ENCODE measurements at regions not wholly inside any gene's neighbourhood (a gene's known extent, or its start where the extent isn't known, plus 50 kb on each side); places are given as distances from the start of the nearest gene placed in this dataset.

DNA sequence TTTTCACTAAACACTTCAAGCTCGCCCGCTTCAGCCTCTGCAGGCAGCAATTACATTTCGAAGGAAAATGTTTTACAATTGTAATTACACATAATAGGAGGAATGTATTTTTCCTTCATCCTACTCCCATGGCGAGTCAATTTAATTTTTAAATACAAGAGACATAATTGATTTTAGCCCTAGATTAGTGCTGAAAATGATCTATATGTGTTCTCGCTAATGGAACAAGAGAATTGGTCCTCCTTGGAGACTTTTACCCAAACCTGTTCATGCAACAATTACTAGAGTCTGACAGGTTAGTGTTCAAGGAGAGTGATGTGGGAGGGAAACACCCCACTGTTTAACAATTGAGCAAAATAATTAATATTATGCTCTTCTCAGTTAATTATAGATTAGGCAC is 509.4 kb upstream of the SETBP1 start:
- no peak for DNase-seq

DNA sequence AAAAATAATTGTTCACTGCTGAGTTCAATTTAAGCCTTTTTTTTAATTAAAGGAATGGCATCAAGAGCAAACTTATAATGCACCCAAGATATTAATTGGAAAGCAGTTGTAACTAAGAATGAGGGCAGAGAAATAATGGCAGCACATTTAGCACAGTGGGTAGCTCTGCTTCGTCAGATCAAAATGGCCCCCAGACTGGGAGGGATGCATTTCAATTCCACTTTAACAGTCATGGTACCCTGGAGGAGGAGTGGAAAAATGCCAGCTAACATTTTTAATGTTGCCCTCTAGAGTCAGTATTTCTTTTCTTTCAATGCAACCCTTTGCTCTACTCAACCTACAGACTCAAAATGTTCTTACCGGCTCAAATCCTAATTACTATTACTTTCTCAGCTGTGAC is 504.8 kb upstream of the SETBP1 start:
- DNase-seq: no peak

DNA sequence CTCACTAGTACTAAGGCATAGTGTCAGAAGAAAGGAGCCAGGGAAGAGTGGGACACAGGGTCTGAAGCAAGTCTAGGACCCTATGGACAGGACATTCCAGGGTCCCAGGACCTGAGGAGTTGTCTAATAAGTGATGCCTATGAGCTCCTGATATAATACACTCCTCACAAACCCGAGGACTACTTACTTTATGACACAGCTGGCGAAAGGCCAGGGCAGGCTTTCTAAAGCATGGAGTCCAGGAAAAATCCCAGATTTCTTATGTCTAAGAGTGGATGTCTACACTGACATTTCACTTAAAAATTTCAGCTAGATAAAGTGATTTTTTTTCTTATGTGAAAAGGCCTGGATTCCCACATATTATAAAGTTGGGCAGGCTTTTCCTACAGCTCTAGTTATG is 502.2 kb upstream of the SETBP1 start:
- DNase-seq: no peak

DNA sequence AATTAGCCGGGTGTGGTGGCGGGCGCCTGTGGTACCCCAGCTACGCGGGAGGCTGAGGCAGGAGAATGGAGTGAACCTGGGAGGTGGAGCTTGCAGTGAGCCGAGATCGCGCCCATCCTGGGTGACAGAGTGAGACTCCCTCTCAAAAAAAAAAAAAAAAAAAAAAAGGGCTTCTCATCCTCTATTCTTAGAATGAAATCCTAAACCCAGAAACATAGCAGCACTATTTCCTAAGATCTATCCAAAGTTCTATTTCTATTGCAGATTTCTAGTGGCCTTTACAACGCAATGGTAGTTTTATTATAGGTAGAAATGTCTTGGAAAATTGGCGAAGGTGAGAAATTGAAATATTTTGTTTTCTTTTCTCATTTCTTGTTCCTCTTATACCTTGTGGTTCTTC is 501.0 kb upstream of the SETBP1 start:
- DNase-seq: no peak

DNA sequence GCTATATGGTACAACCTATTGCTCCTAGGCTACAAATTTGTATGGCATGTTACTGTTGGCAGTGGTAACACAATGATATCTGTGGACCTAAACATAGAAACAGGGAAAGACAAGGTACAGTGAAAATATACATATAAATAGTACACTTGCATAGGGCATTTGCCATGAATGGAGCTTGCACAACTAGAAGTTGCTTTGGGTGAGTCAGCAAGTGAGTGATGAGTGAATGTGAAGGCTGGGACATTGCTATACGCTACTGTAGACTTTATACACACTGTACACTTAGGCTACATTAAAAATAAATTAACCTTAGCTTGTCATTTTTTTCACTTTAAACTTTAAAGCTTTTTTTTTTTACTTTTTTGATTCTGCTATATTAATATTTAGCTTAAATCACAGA is 500.0 kb upstream of the SETBP1 start:
- DNase-seq: no peak

DNA sequence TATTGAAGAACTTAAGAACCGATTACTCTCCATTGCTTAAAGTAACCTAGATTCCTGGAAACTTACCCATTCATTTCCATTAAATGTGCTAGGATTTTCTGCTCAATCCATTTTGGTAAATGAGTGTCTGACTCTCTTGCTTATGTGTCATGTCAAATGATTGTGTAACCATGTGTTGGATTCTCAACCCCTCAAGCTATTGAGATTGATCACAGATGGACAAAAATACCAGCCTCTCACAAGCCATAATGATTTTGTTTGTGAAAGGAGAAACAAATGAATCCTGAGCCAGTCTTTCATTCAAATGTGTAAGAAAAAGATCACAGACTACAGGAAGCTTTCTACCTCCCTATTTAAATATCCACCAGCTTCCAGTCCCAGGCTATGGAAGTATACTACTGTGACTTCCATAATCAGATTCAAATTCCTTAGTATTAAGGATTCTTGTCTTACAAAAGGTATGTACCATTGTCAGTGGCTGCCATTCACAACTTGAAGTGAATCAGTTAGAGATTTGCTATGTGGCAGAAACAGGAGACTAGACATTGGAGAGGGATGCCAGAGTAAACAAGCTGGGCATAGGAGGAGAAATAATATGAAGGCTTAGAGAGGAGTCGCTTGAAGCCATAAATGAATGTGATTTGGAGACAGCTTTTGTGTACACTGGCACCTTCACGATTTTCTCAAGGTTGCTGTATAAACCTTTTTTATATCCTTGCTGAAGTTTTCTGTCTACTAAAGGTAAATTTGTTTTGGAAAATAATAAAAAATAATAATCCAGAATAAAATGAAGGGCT is 498.5 kb upstream of the SETBP1 start:
- DNase-seq: no peak

DNA sequence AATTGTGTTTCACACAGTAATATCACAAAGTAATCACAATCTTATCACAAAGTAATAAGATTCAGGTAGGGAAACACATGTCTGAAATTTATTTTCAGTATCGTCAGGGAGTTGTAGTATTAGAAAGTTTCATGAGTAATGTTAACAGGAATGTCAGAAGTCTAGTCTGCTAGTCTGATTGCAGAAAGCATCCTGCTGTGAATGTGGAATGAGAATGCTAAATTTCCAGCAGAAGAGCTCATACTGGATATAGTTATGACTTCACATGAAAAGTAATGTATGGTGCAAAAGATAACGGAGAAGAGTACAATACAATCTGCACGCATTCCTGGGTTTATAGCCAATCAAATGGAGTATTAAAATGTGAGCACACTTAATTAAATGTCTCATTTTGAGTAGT is 494.7 kb upstream of the SETBP1 start:
- no peak for DNase-seq

DNA sequence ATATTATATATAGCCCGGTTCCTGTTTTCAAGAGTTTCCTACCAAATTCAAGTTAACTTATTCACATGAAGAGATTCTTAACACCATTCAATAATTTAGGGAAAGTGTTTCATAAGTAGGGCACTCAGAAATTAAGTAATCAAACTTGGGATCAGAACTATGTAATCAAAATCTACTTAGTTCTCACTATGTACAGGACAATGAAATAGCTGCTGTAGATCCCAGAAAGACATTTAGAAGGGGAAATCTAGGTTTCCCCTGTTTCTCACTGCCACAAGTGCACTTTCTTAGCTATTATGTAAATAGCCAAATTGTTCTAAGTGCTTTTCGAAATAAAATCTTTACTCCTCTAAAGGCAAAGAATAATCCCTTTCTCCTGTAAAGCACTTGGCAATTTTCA is 493.6 kb upstream of the SETBP1 start:
- DNase-seq: no peak

DNA sequence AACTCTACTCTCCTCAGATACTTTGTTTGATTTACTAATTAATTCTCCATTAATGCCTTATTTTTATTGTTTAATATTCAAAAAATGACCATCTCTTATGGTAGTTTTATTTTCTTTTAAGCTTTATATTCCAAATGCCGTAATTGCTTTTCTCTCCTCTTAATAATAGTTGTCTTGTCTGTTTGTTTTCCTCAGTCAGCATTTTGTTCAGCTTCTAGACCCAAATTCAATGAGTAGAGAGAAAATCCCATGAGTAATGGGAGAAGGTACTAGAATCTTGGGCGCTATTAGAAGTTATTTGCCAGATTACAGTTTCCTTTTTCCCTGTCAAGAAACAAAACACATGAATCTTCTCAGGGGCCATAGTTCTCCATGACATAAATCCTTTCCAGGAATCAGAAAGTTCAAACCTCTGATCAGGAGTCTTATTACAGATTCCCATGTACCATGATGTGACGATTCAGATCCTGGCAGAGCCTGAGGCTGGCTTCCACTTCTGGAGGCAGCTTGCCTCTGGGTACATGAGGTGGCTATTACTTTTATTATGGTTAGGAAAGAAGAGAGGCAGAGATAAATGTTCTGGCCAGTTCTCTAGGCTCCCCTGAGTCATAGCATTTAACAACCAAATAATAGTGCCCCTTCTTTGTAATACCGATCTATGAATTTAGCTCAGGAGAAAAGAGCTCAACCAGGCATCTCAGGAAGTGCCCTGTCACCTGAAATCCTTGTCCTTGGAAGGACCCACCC is 485.1 kb upstream of the SETBP1 start:
- DNase-seq: no peak

DNA sequence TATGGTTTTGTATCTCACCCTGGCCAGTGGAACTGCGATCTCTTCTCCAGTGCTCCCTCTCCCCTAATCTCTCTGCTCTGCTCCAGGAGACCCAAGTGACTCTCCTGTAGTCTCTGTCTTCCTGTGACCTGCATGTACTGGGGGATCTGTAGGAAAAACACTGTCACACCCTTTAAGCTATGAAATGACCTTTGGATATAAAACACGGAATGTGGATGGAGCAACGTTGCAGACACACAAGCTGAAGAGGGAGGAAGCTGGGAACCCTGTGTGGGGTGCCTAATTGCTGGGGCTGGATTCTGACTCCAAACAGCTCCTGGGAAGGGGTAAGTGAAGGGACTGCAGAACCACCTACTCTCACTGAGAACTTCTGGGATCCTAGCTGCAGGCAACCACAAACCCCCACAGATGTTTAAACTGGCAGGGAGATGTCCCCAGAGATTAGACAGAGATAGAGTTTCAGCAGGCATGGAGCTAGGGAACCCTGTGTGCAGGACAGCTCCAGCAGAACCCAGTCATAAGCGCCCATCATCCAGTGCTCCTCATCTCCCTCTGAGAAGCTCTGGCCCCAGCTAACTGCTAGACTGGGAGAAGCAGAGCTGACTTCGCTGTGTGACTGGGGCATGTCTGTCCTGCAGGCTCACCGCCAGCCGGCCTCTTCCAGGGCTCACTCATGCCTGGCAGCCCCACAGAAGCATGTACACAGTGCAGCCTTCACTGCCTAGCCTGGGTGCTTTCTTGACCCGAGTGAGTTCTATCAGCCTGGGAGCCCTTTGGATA is 482.7 kb upstream of the SETBP1 start:
- DNase-seq: no peak

DNA sequence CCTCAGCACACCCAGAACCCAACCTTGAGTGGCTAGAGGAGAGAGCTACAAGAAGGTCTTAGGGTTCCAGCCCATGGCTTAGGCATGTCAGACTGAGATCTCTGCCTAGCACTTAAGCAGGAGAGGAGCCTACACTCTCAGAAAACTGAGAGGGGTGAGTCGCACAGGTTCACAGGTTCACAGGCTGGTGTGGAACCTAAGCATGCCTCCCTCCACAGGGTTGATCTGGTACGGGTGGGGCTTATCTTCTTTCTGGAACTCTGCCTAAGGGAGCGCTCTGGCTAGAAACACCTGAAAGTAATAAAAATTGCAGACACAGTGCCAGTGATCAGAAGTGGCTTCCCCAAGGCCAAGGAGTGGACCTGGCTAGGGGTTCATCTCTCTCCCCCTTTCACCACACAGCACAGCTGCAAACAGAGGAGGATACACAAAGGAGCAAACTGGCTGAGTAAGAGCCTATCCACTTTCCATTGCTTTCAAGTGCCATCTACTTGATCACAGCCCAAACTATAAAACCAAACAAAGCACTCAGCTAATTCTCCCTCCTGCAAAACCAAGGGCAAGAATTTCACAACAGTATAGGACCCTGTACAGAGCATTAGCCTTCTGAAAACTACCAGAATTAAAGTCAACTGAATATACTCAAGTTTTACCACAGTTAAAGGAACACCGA is 481.9 kb upstream of the SETBP1 start:
- no peak for DNase-seq

DNA sequence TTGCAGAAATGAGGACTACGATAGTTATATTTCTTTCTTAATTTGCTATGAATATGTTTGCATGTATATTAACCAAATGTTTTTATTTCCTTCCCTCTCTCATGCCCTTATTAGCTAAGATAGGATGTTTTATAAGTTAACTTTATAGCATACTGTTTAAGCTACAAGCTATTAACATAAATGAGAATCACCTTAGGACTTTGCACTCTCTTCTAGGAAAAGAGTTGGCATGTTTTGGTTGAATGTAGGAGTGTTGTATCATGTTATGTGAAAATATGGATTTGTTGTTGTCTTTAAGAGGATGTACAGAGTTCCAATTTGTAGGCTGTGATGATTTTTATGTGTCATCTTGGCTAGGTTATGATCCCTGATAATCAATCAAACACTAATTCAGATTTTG is 467.4 kb upstream of the SETBP1 start:
- no peak for DNase-seq

DNA sequence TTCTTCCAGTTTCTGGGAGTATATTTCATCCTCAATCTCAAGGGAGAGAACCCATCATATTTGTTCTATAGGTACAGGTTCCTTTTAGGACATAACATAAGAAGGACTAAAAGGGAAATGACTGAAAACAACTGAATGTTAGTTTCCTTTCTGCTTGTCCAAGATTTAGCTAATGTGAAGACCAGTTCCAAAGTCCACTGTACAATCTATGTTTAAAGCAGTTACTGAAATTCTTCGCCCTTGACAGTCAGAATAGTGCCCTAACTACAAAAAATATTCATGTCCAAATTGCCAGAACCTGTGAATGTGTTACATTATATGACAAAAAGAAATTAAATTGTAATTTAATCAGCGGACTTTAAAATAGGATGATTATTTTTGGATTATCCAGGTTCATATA is 466.3 kb upstream of the SETBP1 start:
- no peak for DNase-seq

DNA sequence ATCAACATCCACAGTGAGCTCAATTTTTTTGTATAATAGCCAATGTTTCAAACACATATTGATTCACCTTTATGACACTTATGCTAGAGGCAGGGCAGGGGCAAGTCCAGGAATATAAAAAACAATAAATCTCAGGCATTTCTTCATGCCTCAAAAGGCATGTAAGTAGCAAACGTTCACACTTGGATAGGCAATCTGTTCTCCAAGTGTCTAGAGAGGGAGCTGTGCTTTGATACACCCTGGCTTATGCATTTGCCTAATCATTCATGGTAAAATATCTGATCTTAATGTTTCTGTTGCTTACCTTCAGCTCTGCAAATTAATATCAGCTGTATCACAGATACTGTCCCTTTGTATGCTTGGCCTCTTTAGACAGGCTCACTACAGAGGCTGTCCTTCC is 464.5 kb upstream of the SETBP1 start:
- no peak for DNase-seq

DNA sequence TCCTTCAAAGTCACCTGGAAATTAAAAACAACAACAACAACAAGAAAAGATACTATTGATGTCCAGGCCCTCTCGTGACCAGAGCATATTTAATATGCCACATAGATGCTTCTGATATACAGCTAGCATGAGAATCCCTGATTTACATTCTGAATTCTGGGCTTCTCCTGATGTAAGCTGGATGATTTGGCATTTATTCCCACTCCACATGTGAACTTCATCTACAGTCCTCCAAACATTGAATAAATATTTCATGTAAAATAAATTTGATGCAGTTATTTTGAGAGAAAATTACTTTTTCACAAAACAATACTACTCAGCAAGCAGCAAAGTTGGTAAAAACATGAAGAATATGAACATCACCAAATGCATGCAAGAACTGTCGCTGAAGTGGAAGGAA is 453.2 kb upstream of the SETBP1 start:
- no peak for DNase-seq

DNA sequence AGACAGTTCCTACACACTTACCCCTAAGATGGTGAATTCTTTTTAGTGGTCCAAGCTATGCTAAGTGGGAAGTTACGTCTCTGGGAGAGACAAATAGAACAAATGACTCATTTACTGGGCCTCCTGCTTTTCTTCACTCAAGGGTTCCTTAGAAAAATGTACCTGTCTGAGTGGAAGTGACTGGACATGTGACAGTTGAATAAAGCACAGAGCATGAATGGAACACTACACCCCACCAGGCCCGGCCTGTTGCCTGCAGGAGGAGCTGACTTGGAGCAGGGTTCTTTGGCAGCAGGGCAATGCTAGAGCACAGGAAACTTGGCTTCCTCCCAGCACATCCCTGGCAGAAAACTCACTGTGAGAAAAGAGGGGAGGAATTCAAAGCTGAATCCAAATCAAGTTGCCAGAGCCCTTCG is 451.0 kb upstream of the SETBP1 start:
- DNase-seq: no peak

DNA sequence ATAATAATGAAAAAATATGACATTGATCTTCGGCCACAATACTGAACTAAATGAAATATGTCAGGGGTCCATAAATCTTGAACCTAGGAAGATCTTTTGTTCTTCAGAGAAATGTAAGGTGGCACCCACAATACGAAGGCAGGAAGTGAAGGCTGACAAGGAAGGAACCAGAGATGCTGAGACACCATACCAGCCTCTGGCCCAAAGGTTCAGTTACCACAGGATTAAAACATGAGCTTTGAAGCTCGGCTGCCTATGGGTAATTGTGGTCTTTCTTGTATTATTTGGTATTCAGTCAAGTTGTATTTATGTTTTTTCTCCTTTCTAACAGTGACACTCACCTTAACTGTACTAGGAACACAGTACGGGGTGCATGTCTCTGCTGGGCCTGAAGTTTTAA is 448.8 kb upstream of the SETBP1 start:
- DNase-seq: no peak

DNA sequence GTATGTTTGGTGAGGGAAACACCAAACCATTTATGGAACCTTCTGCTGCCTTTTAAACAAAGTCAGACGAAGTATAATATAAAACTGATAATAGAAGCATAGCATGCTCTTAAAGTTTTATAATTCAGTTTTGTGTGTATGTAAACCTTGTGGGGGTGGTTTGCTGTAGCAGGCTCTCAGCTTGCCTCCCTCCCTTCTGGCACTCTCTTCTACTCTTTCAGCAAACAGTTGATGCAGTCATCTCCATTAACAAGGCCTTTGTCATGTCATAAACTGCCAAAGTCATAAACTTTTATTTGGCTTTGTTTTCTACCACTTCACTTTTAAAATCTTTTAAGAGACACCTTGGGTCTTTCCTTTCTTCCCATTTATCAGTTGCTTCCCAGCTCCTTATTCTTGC is 448.2 kb upstream of the SETBP1 start:
- DNase-seq: no peak

DNA sequence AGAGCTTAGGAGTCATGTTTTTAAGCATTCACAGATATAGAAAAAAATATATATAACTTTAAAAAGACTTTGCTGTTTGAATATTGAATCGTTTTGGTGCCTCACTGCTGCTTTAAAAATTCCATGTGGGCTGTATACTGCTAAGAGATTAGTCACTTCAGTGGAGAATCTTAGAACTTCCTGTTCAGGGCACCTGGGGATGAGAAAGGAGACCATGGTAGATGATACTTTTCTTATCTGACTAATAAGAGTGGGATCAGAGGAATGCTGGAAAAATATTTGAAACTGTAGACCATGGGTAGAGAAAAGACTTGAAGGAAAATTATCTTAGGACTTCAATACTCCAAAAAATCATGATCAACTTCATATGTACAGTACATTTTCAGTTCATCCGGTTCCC is 442.2 kb upstream of the SETBP1 start:
- DNase-seq: no peak

DNA sequence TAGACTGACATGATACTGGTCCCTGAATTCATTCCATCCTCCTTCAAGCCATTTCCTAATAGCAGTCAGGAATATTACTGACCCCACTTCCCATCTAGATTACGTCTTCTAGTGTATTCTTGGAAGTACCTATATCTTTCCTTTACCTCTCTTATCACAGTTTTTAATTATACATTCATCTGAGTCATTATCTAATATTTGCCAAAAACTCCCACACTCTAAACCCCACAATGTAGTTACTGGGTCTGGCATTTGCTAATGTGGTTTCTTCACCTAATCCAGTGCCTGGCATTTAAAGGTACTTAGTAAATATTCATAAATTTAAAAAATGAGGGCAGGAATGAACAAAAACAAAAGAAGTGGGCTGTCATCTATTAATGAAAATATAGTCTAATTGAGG is 441.8 kb upstream of the SETBP1 start:
- DNase-seq: no peak

DNA sequence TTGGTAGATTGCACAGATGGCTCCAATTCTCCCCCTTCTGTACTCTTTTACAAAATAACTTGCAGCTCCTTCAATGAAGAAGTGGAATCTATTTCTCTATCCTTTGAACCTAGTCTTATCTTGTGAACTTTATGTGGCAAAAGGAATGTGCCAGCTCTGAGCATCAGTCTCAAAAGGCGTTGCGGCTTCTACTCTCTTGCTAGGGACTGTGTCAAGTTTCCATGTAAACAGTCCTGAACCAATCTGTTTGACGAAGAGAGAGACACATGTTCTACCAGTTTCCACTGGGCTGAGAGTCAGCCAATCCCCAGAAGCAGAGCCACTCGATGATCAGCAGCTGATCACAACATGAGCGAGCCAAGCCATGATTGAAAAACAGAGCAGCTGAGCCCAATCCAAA is 439.7 kb upstream of the SETBP1 start:
- no peak for DNase-seq

DNA sequence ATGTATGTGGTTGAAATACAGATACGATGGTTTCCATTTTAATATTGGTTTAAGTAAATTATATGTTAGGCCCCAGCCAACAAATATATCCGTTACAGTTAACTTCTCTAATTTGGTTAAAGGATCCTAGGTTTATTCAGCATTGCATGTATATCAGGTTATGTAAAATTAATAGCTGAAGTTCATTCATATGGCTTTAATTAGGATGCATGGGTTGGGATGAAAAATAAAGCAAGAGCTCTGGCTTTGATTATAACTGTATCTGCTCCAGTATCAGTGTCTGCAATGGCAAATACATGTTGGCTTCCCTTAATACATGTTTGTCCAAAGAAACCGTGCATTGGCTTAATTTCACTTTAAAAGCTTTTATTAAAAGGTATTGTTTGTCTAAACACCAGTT is 435.7 kb upstream of the SETBP1 start:
- DNase-seq: no peak

DNA sequence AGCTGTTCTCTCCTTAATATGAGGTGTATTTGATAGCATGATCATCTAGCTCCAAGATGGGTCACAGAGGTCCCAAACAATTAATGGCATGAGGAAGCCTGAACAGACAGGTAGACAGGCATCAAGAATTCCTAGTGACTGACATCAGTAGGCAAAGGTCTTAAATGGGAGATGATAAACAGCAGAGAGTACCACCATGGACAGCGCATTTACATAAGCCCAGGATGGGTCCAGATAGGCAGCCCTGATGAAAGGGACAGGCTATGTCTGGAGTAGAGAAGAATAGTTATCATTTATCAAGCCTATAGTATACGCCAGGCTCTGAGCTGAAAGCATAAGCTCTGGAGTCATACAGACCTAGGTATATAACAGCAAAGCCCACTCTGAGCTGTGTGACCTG is 434.7 kb upstream of the SETBP1 start:
- DNase-seq: no peak

All from inflammatory macrophage (primary cell).